HepG2 (cell line): ENCODE measurements at regions not wholly inside any gene's neighbourhood (a gene's known extent, or its start where the extent isn't known, plus 50 kb on each side); places are given as distances from the start of the nearest gene placed in this dataset.

Experiments used
- ATF7 ChIP-seq, 2 experiments: fragments of 450-650 bp in 1 of 2; sonication (generic) in 1 of 2; formaldehyde crosslinking in 1 of 2; IDR thresholded peaks; 2 replicates each; pipeline versions ENCODE4 v1.4.0 to v1.6.1; 2016 to 2020; ENCODE audit warnings: antibody characterized with exemption in 1 of 2, mild to moderate bottlenecking in 1 of 2, missing genetic modification reagents in 1 of 2
- TSC22D2 ChIP-seq: sonication (generic); formaldehyde crosslinking; IDR thresholded peaks from 2 replicates; pipeline ENCODE4 v1.5.1; 2020; ENCODE audit warnings: missing genetic modification reagents, mild to moderate bottlenecking, borderline replicate concordance
- TF ChIP-seq, protein P1 (sequence below): sonication (generic); formaldehyde crosslinking; IDR thresholded peaks from 2 replicates; pipeline ENCODE4 v1.4.0; 2020; ENCODE audit warnings: missing genetic modification reagents

GRCh38 chr5:78726571-78726970, 78.0 kb upstream of the LHFPL2 start:
- TF ChIP-seq, protein P1, sequence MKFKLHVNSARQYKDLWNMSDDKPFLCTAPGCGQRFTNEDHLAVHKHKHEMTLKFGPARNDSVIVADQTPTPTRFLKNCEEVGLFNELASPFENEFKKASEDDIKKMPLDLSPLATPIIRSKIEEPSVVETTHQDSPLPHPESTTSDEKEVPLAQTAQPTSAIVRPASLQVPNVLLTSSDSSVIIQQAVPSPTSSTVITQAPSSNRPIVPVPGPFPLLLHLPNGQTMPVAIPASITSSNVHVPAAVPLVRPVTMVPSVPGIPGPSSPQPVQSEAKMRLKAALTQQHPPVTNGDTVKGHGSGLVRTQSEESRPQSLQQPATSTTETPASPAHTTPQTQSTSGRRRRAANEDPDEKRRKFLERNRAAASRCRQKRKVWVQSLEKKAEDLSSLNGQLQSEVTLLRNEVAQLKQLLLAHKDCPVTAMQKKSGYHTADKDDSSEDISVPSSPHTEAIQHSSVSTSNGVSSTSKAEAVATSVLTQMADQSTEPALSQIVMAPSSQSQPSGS (CRISPR knock-in tag) = no peak
- TF ChIP-seq TSC22D2 (CRISPR knock-in tag) (no peak), ATF7 (IDR thresholded peaks at IDR 0.05) (no peak), ATF7 (CRISPR knock-in tag; IDR thresholded peaks at IDR 0.05) (no peak)
